Neural cell (in vitro differentiated cells): ENCODE measurements at regions not wholly inside any gene's neighbourhood (a gene's known extent, or its start where the extent isn't known, plus 50 kb on each side); places are given as distances from the start of the nearest gene placed in this dataset.

ENCODE experiments used
- CTCF ChIP-seq: fragments of 450-650 bp; IDR thresholded peaks from 2 replicates; pipeline ENCODE4 v1.5.1; 2014; ENCODE audit warnings: antibody characterized with exemption, mild to moderate bottlenecking, moderate library complexity; ENCODE audit not compliant: poor library complexity, severe bottlenecking
- EZH2 ChIP-seq: fragments of 200-600, 300-800 bp; shearing (Covaris generic), sonication (generic); IDR thresholded peaks from 2 replicates; pipeline ENCODE4 v1.6.1; 2014; ENCODE audit warnings: antibody characterized with exemption, low read length, borderline replicate concordance, mild to moderate bottlenecking; ENCODE audit not compliant: insufficient read depth, poor library complexity, severe bottlenecking
- POLR2AphosphoS5 ChIP-seq: IDR thresholded peaks from 2 replicates; pipeline ENCODE4 v1.6.1; 2012
- SMC3 ChIP-seq: fragments of 450-650 bp; conservative IDR thresholded peaks from 2 replicates; pipeline ENCODE4 v1.6.1; 2014; ENCODE audit warnings: antibody characterized with exemption, mild to moderate bottlenecking, moderate library complexity; ENCODE audit not compliant: poor library complexity
- TAF1 ChIP-seq: IDR thresholded peaks from 2 replicates; pipeline ENCODE4 v1.6.1; 2012; ENCODE audit warnings: low read depth

DNA sequence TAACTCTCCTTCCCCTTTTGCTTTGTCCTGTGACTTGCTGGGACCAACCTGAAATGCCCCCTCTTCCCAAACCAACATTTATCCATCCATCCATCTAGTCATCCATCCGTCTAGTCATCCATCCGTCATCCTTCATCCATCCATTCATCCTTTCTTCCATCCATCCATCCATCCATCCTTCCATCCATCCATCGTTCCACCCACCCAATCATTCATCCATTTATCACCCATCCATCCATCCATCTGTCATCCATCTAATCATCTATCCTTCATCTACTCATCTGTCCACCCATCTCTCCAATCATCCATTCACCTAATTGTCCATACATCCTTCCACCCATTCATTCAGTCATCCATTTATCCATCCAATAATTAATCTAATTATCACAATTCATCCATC, 92.7 kb downstream of the EDN3 start:
- TF ChIP-seq CTCF (no peak), EZH2 (no peak), TAF1 (no peak), SMC3 (no peak), POLR2AphosphoS5 (no peak)
